HG02885 (cell line): ENCODE measurements at regions not wholly inside any gene's neighbourhood (a gene's known extent, or its start where the extent isn't known, plus 50 kb on each side); places are given as distances from the start of the nearest gene placed in this dataset.
A peak's percentile ranks its signal among the peaks of the same experiment; 100 is the strongest.
"Not testable (repeated sequence)": the region's sequence is repeated elsewhere in the genome, so short reads cannot be mapped to it uniquely, and the experiment has no call there.

Experiments used
- ATAC-seq: cut with Tn5 transposase; IDR thresholded peaks from one replicate; pipeline ENCODE4 v1.9.1; 2021; ENCODE audit warnings: mild to moderate bottlenecking; ENCODE audit not compliant: unreplicated experiment, poor library complexity

DNA sequence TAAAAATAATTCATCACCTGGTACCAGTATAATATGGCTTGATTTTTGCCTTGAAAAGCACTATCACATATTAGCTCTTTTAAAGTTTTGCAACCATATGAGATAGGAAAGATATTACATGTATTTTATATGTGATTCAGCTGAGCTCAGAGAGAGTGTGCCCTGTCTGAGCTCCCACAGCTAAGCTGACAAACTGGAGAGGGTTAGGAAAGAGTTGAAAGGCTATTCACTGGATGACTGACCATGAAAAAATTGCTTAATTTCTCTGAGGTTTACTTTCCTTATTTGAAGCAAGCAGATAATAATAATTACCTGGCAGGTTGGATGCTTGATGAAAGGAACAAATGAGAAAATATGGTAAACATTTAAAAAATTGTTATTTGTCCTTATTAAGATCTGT is 97.4 kb upstream of the CCDC80 start:
- no peak for ATAC-seq

DNA sequence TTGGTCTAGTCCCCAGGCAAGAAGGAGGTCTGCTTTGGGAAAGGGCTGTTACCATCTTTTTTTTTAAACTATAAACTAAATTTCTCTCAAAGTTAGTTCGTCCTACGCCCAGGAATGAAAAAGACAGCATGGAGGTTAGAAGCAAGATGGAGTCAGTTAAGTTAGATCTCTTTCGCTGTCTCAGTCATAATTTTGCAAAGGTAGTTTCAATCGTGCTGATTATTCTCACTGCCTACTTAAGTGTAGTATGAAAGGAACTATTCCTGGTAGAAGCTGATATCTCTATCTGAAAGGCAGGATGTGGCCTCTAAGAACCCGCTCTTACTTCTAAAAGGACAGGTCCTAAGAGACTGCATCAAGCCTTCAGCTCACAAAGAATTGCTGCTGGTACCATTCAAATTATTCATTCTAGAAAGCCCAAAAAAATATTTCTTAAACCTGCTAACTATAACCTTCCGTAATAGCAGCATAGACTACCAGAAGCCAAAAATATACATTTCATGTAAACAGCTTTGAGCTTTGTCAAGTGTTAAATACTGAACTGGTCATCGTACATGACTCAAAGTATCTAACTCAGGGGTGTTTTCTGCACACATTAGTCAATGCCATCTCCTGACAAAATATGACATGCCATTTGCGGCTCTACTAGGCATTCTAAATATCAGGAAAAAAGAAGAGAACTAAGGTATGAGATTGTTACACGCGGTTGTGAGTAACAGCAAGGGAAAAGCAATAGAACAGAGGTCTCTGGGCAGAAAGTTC is 96.0 kb upstream of the CCDC80 start:
- ATAC-seq: no peak

DNA sequence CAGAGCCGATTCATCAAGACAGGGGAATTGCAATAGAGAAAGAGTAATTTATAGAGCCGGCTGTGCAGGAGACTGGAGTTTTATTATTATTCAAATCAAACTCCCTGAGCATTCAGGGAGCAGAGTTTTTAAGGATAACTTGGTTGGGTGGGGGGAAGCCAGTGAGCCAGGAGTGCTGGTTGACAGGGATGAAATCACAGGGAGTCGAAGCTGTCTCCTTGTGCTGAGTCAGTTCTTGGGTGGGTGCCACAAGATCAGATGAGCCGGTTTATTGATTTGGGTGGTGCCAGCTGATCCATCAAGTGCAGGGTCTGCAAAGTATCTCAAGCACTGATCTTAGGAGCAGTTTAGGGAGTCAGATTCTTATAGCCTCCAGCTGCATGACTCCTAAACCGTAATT is 95.4 kb upstream of the CCDC80 start:
- no peak for ATAC-seq

DNA sequence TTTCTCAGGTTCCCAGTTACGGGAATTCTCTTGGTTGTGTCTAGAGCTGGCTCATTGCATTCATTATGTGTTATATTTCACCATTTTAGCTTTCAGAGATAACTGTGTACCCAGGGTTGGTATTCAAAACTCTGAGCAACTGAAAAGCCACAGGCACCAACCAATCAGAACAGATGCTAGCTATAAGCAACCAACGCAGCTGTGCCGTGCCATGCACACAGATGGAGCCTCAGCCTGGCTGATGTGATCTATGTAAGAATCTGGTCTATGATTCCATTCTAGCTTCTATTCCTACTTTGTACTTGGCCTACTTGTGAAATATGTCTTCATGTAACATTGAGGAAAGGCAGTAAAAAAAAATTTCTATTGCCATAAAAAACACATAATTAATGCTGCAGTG is 95.0 kb upstream of the CCDC80 start:
- ATAC-seq: no peak

DNA sequence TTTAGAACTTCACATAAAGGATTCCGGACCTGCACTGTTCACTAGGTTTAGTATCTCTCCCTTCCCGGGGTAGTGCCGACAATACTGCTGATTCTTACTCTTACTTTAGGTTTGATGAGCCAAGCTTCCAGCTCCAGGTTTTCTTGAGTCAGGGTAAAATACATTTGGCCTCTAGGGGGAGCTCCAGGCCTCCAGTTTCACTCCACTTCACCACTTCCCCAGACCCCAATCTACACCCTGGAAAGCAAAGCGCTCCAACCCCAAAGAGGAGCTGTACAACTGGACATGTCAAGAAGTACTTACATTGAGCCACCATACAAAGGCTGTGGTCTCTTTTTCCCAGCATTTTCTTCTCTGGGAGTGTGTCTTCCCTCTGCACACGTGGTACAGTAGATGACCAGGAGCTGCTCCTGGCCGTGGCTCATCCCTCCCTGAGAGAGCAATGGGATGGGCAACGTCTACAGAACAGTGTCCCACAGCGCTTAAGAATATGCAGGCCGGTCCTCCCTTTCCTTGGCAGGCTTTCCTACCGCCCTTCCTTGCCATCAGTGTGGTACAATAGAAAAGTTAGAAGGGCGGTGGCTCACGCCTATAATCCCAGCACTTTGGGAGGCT is 93.9 kb upstream of the CCDC80 start:
- peak; percentile 59 for ATAC-seq

DNA sequence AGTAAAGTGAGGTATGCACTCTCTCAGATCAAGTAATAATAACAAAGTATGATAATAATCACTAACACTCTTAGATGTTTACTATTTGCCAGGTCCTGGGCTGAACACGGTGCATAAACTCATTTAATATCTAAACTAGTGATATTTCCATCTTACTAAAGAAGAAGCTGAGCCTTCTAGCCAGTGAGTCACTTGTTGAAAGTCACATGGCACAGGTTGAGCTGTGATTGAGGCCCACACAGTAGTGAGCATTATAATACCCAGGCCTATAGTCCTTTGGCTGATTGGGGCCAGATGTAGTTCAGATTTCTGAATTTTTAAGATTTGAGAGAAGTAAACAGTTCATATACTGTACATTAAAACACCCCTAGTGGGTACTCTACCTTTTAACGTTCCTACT is 93.2 kb upstream of the CCDC80 start:
- no peak for ATAC-seq

DNA sequence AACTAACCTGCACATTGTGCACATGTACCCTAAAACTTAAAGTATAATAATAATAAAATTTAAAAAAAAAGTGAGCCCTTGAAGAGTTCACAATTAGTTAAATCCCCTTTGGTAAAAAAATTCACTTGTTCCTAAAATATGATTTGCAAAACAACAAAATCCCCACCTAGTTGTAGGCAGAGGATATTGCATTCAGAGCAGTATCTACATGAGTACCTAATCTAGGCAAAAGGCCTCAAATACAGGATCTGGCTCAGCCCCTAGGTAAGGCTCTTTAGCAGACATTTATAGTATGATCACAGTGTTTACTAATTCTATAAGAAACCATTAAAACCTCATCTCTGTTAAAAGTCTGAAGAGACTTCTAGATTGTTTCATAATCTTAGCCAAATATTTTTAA is 89.3 kb upstream of the CCDC80 start:
- no peak for ATAC-seq

DNA sequence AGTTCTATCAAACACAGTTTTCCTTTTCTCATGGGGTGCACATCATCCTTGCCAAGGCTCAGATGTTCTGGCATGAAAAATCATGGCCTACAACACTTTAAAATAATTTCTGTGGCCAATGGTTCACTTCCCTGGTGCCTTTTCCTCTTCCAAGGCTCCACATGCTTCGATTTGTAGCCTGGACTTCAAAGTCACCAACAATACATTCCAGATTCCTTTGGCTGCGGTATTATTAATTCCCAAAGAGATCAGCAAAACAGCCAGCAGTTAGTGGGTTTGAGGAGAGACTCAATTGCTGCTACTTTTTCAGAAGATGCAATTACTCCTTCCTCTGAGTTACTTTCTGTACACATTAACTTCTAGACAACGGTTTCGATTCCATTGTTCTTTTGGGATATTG is 80.3 kb upstream of the CCDC80 start:
- ATAC-seq: no peak

DNA sequence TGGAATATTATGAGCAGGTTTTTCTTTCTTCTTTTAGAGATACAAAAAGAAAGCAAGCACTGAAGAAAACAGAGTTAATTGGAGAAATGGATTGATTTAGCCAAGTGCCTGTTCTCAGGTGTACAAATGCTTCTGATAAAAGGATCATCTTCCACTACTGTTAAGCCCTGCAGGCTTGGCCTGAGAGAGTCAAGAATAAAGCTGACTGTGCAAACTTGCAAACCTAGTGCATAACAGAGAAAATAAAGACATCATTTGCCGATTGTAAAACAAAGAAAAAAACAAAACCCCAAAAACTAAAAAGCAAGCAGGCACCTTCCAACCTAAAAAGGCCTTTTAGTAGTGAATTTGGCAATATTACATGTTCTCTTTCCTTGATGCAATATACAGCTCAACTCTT is 78.0 kb upstream of the CCDC80 start:
- no peak for ATAC-seq

DNA sequence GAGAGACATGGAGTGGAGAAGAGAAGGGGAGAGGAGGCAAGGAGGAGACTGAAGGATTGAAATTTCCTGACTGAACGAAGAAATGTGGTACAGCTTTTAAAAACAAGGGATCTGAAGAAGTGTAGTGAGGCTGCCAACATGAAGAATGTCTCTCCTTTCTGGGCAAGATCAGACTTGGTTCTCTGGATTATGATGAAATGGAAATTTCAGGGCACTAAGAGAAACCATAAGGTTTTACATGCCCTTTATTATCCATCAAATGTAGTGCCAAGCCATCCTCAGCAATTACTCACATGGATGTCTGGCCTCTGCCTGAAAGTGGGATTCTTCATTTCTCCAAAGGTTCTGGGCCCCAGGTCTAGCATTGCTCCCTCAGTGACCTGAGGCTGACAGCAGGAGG is 77.6 kb upstream of the CCDC80 start:
- ATAC-seq: no peak

DNA sequence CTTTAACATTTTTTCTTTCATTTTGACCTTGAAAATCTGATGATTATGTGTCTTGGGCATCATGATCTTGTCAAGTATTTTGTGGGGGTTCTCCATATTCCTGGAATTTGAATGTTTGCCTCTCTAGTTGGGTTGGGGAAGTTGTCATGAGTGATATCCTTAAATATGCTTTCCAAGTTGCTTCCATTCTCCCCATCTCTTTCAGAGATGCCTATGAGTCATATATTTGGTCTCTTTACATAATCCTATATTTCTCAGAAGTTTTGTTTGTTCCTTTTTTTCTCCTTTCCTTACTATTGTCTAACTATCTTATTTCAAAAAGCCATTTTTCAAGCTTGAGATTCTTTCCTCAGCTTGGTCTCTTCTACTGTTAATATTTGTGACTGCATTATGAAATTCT is 69.0 kb upstream of the CCDC80 start:
- no peak for ATAC-seq

DNA sequence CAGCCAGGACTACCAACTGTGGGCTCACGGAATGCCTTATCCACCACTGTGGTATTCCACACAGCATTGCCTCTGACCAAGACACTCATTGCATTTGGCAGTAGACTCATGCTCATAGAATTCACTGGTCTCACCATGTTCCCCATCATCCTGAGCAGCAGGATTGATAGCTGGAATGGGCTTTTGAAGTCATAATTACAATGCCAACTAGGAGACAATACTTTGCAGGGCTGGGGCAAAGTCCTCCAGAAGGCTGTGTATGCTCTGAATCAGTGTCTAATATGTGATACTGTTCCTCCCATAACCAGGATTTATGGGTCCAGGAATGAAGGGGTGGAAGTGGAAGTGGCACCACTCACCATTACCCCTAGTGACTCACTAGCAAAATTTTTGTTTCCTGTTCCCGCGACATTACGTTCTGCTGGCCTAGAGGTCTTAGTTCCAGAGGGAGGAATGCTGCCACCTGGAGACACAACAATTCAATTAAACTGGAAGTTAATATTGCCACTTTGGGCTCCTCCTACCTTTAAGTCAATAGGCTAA is 58.6 kb upstream of the CCDC80 start:
- ATAC-seq: no peak

DNA sequence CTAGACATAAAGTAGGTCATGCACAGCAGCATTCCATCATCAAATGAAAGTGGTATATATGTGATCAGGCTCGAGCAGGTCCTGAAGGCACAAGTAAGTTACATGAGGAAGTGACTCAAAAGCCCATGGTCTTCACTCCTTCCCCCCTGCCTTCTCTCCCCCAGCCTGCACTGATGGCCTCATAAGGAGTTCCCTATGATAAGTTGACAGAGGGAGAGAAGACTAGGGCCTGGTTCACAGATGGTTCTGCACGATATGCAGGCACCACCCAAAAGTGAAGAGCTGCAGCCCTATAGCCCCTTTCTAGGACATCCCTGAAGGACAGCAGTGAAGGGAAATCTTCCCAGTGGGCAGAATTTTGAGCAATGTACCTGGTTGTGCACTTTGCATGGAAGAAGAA is 57.5 kb upstream of the CCDC80 start:
- not testable (repeated sequence) for ATAC-seq

DNA sequence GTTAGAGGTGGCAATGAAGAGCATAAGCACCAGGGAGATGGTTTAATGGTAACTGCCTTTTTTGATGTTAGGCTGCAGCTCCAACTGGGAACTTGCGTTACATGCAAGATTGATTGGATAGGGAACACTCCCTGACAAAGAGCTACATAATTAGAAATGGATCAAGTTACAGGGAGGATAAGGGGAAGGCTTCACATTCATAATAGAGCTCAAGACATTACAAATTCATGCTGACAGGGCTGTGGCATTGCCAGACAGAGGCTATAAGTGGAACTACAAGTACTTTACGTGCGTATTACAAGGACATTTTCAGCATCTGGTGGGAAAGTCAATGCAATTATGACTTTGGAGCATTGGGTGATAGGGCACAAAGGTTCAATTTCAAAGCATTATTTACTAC is 55.3 kb upstream of the CCDC80 start:
- ATAC-seq: not testable (repeated sequence)

DNA sequence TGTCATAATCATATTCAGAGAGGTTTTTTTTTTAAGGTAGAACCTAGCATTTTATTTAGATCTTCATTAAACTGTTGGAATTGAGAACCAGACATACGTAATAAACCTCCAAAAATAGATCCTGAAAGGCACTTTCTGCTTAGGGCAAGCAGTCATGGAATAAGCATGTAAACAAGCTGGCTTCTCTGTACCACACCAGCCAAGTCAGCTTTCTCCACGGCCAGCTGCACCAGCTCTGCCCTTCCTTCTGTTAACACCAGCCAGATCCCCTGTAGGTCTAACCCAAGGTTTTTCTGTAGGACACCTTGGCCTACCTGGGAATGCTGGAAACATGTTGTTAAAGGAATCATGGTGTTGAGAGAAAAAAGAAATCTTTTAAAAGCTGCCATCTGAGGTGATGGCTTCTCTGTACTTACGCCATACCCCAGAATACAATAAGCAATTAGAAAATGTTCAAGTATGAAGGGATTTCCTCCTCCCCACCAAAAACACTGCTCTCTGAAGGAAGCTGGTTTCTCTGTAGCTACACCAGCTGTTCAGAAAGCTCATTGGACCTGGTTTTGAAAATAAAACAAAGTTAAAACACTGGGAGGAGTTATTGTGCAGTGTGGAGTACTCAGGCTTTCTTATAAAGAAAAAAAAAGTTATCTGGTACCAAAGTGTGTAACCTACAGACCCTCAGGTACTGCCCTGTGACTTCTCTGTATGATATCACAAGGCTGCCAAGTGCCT is 54.6 kb upstream of the CCDC80 start:
- ATAC-seq: not testable (repeated sequence)

DNA sequence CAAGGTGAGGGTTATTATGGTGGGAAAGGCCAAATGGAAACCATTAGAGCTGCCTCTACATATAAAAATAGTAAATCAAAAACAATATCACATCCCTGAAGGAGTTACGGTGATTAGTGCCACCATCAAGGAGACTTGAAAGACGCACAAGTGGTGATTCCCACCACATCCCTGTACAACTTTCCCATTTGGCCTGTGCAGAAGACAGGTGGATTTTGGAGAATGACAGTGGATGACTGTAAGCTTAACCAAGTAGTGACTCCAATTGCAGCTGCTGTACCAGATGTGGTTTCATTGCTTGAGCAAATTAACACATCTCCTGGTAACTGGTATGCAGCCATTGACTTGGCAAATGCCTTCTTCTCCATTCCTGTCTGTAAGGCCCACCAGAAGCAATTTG is 54.0 kb upstream of the CCDC80 start:
- ATAC-seq: not testable (repeated sequence)

DNA sequence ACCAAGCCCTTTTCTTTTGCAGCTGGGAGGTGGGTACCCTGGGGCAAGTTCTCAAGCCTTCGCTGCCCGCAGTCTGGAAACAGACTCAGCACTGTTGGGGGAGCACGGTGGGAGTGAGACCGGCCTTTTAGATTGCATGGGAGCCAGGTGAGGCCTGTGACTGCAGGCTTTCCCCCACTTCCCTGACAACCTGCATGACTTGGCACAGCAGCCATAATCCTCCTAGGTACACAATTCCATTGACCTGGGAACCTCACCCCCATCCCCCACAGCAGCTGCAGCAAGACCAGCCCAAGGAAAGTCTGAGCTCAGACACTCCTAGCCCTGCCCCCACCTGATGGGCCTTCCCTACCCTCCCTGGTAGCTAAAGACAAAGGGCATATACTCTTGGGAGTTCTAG is 52.2 kb upstream of the CCDC80 start:
- no peak for ATAC-seq
